ENCODE measurements at regions not wholly inside any gene's neighbourhood (a gene's known extent, or its start where the extent isn't known, plus 50 kb on each side); places are given as distances from the start of the nearest gene placed in this dataset.

- no peak for ATAC-seq
- 63 to 66% (median 65%) methylated on average over 3 of the region's 3 CpGs for WGBS, 3 donors
These were observed 236.3 kb upstream of the RFX3 start for GRCh38 chr9:3762076-3762475.

GRCh38 chr9:3760031-3760430 is 234.2 kb upstream of the RFX3 start:
- H3K27ac ChIP-seq, result no peak overlapping the region
- intact Hi-C loops (cut with DNase I), result no loop called here
- DNase-seq (no peak), ATAC-seq (no peak)
- WGBS, 3 donors, result 45 to 57% (median 57%) methylated on average over 4 of the region's 4 CpGs
- TF ChIP-seq CTCF (IDR thresholded peaks at IDR 0.05), result no peak
- peaks cover 3% of the 10 kb centered on the region for H3K9me3 ChIP-seq
- no peaks in the 10 kb centered on the region for H3K27me3 ChIP-seq (ENCODE audit: insufficient read depth in 3 of 3, low read length in 2 of 3)
- no peaks in the 10 kb centered on the region for H3K36me3 ChIP-seq (ENCODE audit: insufficient read depth in 1 of 2, low read depth in 1 of 2)
- H3K4me3 ChIP-seq, result no peak overlapping the region
- no peaks in the 10 kb centered on the region for H3K4me1 ChIP-seq

More at GRCh38 chr9:3762076-3762475, 236.3 kb upstream of the RFX3 start:
- TF ChIP-seq CTCF (IDR thresholded peaks at IDR 0.05), result no peak
- DNase-seq, result no peak
- no peaks in the 10 kb centered on the region for H3K4me1 ChIP-seq
- no peaks in the 10 kb centered on the region for H3K27me3 ChIP-seq (ENCODE audit: insufficient read depth in 3 of 3, low read length in 2 of 3)
- intact Hi-C loops (cut with DNase I), result no loop called here
- no peak overlapping the region for H3K27ac ChIP-seq
- peaks cover 3% of the 10 kb centered on the region for H3K9me3 ChIP-seq
- H3K36me3 ChIP-seq (ENCODE audit: insufficient read depth in 1 of 2, low read depth in 1 of 2), result no peaks in the 10 kb centered on the region
- H3K4me3 ChIP-seq, result no peak overlapping the region

GRCh38 chr9:3758816-3759576 is 233.2 kb upstream of the RFX3 start:
- no peak for TF ChIP-seq CTCF (IDR thresholded peaks at IDR 0.05)
- no peaks in the 10 kb centered on the region for H3K27me3 ChIP-seq (ENCODE audit: insufficient read depth in 3 of 3, low read length in 2 of 3)
- WGBS, 3 donors, result 25 to 50% (median 33%) methylated on average over 5 of the region's 5 CpGs
- peaks cover 3% of the 10 kb centered on the region for H3K9me3 ChIP-seq
- no peak overlapping the region for H3K4me3 ChIP-seq
- intact Hi-C loops (cut with DNase I), result no loop called here
- H3K27ac ChIP-seq, result no peak overlapping the region
- no peaks in the 10 kb centered on the region for H3K4me1 ChIP-seq
- DNase-seq, result no peak
- H3K36me3 ChIP-seq (ENCODE audit: insufficient read depth in 1 of 2, low read depth in 1 of 2), result no peaks in the 10 kb centered on the region
- ATAC-seq, result no peak

- Histone ChIP-seq H3K27me3 (ENCODE audit: insufficient read depth in 3 of 3, low read length in 2 of 3) (no peaks in the 10 kb centered on the region), H3K9me3 (no peaks in the 10 kb centered on the region), H3K4me3 (no peak overlapping the region), H3K36me3 (ENCODE audit: insufficient read depth in 1 of 2, low read depth in 1 of 2) (no peaks in the 10 kb centered on the region), H3K27ac (no peak overlapping the region), H3K4me1 (no peaks in the 10 kb centered on the region)
- intact Hi-C loops (cut with DNase I), result no loop called here
- ATAC-seq (no peak), DNase-seq (no peak)
- TF ChIP-seq CTCF (IDR thresholded peaks at IDR 0.05), result no peak
- 66 to 87% (median 78%) methylated on average over 3 of the region's 3 CpGs for WGBS, 3 donors
These were observed 230.3 kb upstream of the RFX3 start for GRCh38 chr9:3756071-3756470.

Data from psoas muscle (tissue), 7 donors.